ENCODE measurements at regions not wholly inside any gene's neighbourhood (a gene's known extent, or its start where the extent isn't known, plus 50 kb on each side); places are given as distances from the start of the nearest gene placed in this dataset.

DNA sequence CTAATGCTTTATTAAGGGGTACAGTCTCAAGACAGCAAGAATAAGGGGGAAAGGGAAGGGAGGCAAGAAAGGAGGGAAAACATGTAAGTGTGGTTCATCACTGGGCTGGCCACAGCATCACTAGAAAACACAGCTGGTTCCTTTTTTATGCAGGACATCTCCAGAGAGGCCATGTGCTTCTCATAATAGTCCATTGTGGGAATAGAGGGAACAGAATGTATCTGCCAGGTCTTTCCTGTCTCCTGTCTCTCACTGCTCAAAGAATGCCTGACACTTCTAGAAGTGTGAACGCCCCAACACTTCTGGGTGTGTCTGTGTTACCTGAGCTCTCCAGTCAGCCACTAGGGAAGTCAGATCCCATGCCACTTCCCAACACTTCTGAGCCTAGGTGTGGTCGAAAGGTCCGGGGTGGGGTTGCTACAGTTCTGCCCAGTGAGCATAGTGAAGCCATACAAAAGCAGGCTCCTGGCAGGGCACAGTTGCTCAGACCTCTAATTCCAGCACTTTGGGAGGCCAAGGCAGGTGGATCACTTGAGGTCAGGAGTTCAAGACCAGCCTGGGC, 255.6 kb upstream of the SLC30A5 start:
- TF ChIP-seq CTCF (conservative IDR thresholded peaks at IDR 0.05; ENCODE audit: low read depth, low read length) = no peak
- no peak for TF ChIP-seq EZH2 (IDR thresholded peaks at IDR 0.05; ENCODE audit: borderline replicate concordance, low read depth, low read length, poor library complexity, severe bottlenecking)

Data from A673 (cell line).